ENCODE measurements at regions not wholly inside any gene's neighbourhood (a gene's known extent, or its start where the extent isn't known, plus 50 kb on each side); places are given as distances from the start of the nearest gene placed in this dataset.

GRCh38 chr1:228983661-228984060 is 248.4 kb downstream of the RHOU start:
- DNase-seq (ENCODE audit: low spot score) = no peak
- Mint-ChIP-seq H3K36me3 (ENCODE audit: low read depth, unreplicated experiment) (no peaks in the 10 kb centered on the region), H3K9me3 (ENCODE audit: unreplicated experiment) (no peaks in the 10 kb centered on the region), H3K4me3 (ENCODE audit: unreplicated experiment) (no peak overlapping the region), H3K27me3 (ENCODE audit: unreplicated experiment) (peaks cover 7% of the 10 kb centered on the region), H3K4me1 (ENCODE audit: unreplicated experiment) (peaks cover 34% of the 10 kb centered on the region), H3K27ac (ENCODE audit: unreplicated experiment) (peak overlapping the region; percentile 16)
- TF ChIP-seq, protein P1, sequence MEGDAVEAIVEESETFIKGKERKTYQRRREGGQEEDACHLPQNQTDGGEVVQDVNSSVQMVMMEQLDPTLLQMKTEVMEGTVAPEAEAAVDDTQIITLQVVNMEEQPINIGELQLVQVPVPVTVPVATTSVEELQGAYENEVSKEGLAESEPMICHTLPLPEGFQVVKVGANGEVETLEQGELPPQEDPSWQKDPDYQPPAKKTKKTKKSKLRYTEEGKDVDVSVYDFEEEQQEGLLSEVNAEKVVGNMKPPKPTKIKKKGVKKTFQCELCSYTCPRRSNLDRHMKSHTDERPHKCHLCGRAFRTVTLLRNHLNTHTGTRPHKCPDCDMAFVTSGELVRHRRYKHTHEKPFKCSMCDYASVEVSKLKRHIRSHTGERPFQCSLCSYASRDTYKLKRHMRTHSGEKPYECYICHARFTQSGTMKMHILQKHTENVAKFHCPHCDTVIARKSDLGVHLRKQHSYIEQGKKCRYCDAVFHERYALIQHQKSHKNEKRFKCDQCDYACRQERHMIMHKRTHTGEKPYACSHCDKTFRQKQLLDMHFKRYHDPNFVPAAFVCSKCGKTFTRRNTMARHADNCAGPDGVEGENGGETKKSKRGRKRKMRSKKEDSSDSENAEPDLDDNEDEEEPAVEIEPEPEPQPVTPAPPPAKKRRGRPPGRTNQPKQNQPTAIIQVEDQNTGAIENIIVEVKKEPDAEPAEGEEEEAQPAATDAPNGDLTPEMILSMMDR (IDR thresholded peaks at IDR 0.05; ENCODE audit: unreplicated experiment) = no peak

GRCh38 chr1:228984107-228984506 is 248.8 kb downstream of the RHOU start:
- no peak for DNase-seq (ENCODE audit: low spot score)
- Mint-ChIP-seq H3K4me3 (ENCODE audit: unreplicated experiment) (no peak overlapping the region), H3K9me3 (ENCODE audit: unreplicated experiment) (no peaks in the 10 kb centered on the region), H3K27ac (ENCODE audit: unreplicated experiment) (no peak overlapping the region), H3K4me1 (ENCODE audit: unreplicated experiment) (peaks cover 29% of the 10 kb centered on the region), H3K36me3 (ENCODE audit: low read depth, unreplicated experiment) (no peaks in the 10 kb centered on the region), H3K27me3 (ENCODE audit: unreplicated experiment) (peaks cover 10% of the 10 kb centered on the region)
- TF ChIP-seq, protein P1 (IDR thresholded peaks at IDR 0.05; ENCODE audit: unreplicated experiment) = no peak

GRCh38 chr1:228984646-228985631 is 249.7 kb downstream of the RHOU start:
- Mint-ChIP-seq H3K36me3 (ENCODE audit: low read depth, unreplicated experiment) (no peaks in the 10 kb centered on the region), H3K9me3 (ENCODE audit: unreplicated experiment) (no peaks in the 10 kb centered on the region), H3K27me3 (ENCODE audit: unreplicated experiment) (peaks cover 10% of the 10 kb centered on the region), H3K4me3 (ENCODE audit: unreplicated experiment) (no peak overlapping the region), H3K4me1 (ENCODE audit: unreplicated experiment) (peaks cover 23% of the 10 kb centered on the region), H3K27ac (ENCODE audit: unreplicated experiment) (no peak overlapping the region)
- TF ChIP-seq, protein P1 (IDR thresholded peaks at IDR 0.05; ENCODE audit: unreplicated experiment) = no peak
- no peak for DNase-seq (ENCODE audit: low spot score)

- Mint-ChIP-seq H3K27ac (ENCODE audit: unreplicated experiment) (no peak overlapping the region), H3K4me3 (ENCODE audit: unreplicated experiment) (no peak overlapping the region), H3K27me3 (ENCODE audit: unreplicated experiment) (peaks cover 10% of the 10 kb centered on the region), H3K4me1 (ENCODE audit: unreplicated experiment) (peaks cover 23% of the 10 kb centered on the region), H3K36me3 (ENCODE audit: low read depth, unreplicated experiment) (no peaks in the 10 kb centered on the region), H3K9me3 (ENCODE audit: unreplicated experiment) (no peaks in the 10 kb centered on the region)
- TF ChIP-seq, protein P1 (IDR thresholded peaks at IDR 0.05; ENCODE audit: unreplicated experiment) = no peak
- no peak for DNase-seq (ENCODE audit: low spot score)
These were observed 250.4 kb downstream of the RHOU start for GRCh38 chr1:228985661-228986060.

Measured in endothelial cell (in vitro differentiated cells).